ENCODE measurements at regions not wholly inside any gene's neighbourhood (a gene's known extent, or its start where the extent isn't known, plus 50 kb on each side); places are given as distances from the start of the nearest gene placed in this dataset.
A peak's percentile ranks its signal among the peaks of the same experiment; 100 is the strongest.

GRCh38 chr15:96410175-96411055 is 79.9 kb downstream of the NR2F2 start:
- 6% methylated on average over 16 of the region's 16 CpGs for WGBS (ENCODE audit: low lambda C conversion rate, missing lambda C conversion rate)
- H3K27ac ChIP-seq: no peak overlapping the region
- H4K20me1 ChIP-seq (ENCODE audit: insufficient read depth, poor library complexity, severe bottlenecking): no peaks in the 10 kb centered on the region
- peaks cover 11% of the 10 kb centered on the region for H3K4me1 ChIP-seq (ENCODE audit: insufficient read depth)
- no peaks in the 10 kb centered on the region for H3K9me3 ChIP-seq (ENCODE audit: low read depth)
- TF ChIP-seq EZH2phosphoT487 (IDR thresholded peaks at IDR 0.05; ENCODE audit: low read depth, severe bottlenecking, unreplicated experiment): no peak
- TF ChIP-seq EZH2 (IDR thresholded peaks at IDR 0.05; ENCODE audit: borderline replicate concordance): no peak
- no peak for TF ChIP-seq CTCF (IDR thresholded peaks at IDR 0.05; ENCODE audit: poor library complexity)
- H3K79me2 ChIP-seq: no peaks in the 10 kb centered on the region
- no peaks in the 10 kb centered on the region for H3K9me2 ChIP-seq (replicated peaks; ENCODE audit: insufficient read depth)
- H3K27me3 ChIP-seq: peaks cover 100% of the 10 kb centered on the region
- H3K36me3 ChIP-seq (replicated peaks; ENCODE audit: insufficient read depth, low read depth): no peaks in the 10 kb centered on the region
- no peak overlapping the region for H3K4me3 ChIP-seq
- no peak overlapping the region for H2AFZ ChIP-seq
- no peak for DNase-seq (ENCODE audit: low spot score)
- peak overlapping the region; percentile 94 for H3K4me2 ChIP-seq

GRCh38 chr15:96411056-96412031 is 80.8 kb downstream of the NR2F2 start:
- H3K36me3 ChIP-seq (replicated peaks; ENCODE audit: insufficient read depth, low read depth): no peaks in the 10 kb centered on the region
- no peak overlapping the region for H2AFZ ChIP-seq
- no peaks in the 10 kb centered on the region for H4K20me1 ChIP-seq (ENCODE audit: insufficient read depth, poor library complexity, severe bottlenecking)
- H3K4me1 ChIP-seq (ENCODE audit: insufficient read depth): peaks cover 13% of the 10 kb centered on the region
- no peak overlapping the region for H3K4me3 ChIP-seq
- no peaks in the 10 kb centered on the region for H3K9me3 ChIP-seq (ENCODE audit: low read depth)
- DNase-seq (ENCODE audit: low spot score): no peak
- no peaks in the 10 kb centered on the region for H3K9me2 ChIP-seq (replicated peaks; ENCODE audit: insufficient read depth)
- no peak overlapping the region for H3K27ac ChIP-seq
- WGBS (ENCODE audit: low lambda C conversion rate, missing lambda C conversion rate): 25% methylated on average over 9 of the region's 9 CpGs
- no peaks in the 10 kb centered on the region for H3K79me2 ChIP-seq
- no peak overlapping the region for H3K4me2 ChIP-seq
- peaks cover 100% of the 10 kb centered on the region for H3K27me3 ChIP-seq
- TF ChIP-seq CTCF (IDR thresholded peaks at IDR 0.05; ENCODE audit: poor library complexity): no peak
- TF ChIP-seq EZH2phosphoT487 (IDR thresholded peaks at IDR 0.05; ENCODE audit: low read depth, severe bottlenecking, unreplicated experiment): peak; percentile 17

- whole genome bisulfite sequencing (ENCODE audit: low lambda C conversion rate, missing lambda C conversion rate): 18% methylated on average over 6 of the region's 6 CpGs
- no peaks in the 10 kb centered on the region for H4K20me1 ChIP-seq (ENCODE audit: insufficient read depth, poor library complexity, severe bottlenecking)
- no peaks in the 10 kb centered on the region for H3K79me2 ChIP-seq
- no peaks in the 10 kb centered on the region for H3K9me2 ChIP-seq (replicated peaks; ENCODE audit: insufficient read depth)
- DNase-seq (ENCODE audit: low spot score): no peak
- no peak overlapping the region for H2AFZ ChIP-seq
- TF ChIP-seq CTCF (IDR thresholded peaks at IDR 0.05; ENCODE audit: poor library complexity): no peak
- H3K4me2 ChIP-seq: no peak overlapping the region
- no peak overlapping the region for H3K4me3 ChIP-seq
- no peak overlapping the region for H3K27ac ChIP-seq
- H3K27me3 ChIP-seq: peaks cover 100% of the 10 kb centered on the region
- H3K36me3 ChIP-seq (replicated peaks; ENCODE audit: insufficient read depth, low read depth): no peaks in the 10 kb centered on the region
- H3K9me3 ChIP-seq (ENCODE audit: low read depth): no peaks in the 10 kb centered on the region
- peaks cover 22% of the 10 kb centered on the region for H3K4me1 ChIP-seq (ENCODE audit: insufficient read depth)
Measured at GRCh38 chr15:96412045-96412905, 81.8 kb downstream of the NR2F2 start.
